ENCODE measurements at regions not wholly inside any gene's neighbourhood (a gene's known extent, or its start where the extent isn't known, plus 50 kb on each side); places are given as distances from the start of the nearest gene placed in this dataset.
"Not testable (repeated sequence)": the region's sequence is repeated elsewhere in the genome, so short reads cannot be mapped to it uniquely, and the experiment has no call there.

DNA sequence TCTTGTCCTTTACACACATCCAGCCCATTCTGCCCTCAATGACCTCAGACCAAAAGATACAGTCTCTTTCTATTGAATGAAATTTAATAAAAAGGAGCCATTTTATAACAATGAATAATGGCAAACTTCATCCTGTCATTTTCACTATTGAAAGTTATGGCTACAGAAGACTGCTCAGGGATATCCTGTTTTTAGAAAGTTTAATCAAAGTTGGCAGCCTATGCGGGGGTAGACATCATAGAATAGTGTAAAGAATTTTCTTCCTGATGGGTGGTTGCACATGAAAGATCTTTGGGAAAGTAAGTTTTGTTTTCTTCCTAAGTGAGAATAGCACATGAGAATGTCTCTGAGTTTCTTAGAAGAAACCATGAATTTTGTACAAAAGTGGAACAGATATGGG is 670.4 kb upstream of the CDH6 start:
- Histone ChIP-seq H3K27ac (ENCODE audit: low read length) (no peak overlapping the region), H3K9me2 (replicated peaks; ENCODE audit: insufficient read depth, low read length) (no peaks in the 10 kb centered on the region), H3K79me2 (ENCODE audit: low read length) (no peaks in the 10 kb centered on the region), H4K20me1 (ENCODE audit: insufficient read depth, low read depth, low read length) (no peaks in the 10 kb centered on the region), H3K4me3 (ENCODE audit: low read length) (no peak overlapping the region), H3K4me1 (ENCODE audit: low read length) (no peaks in the 10 kb centered on the region), H3K9me3 (ENCODE audit: low read length) (peaks cover 8% of the 10 kb centered on the region; the same call in 1 of the 2 replicates), H3K4me2 (ENCODE audit: low read depth, low read length, poor library complexity, severe bottlenecking) (no peak overlapping the region), H3K27me3 (ENCODE audit: low read length) (no peaks in the 10 kb centered on the region), H3K36me3 (ENCODE audit: insufficient read depth, low read length) (no peaks in the 10 kb centered on the region), H3K9ac (ENCODE audit: low read length) (no peak overlapping the region), H2AFZ (ENCODE audit: low read length) (no peak overlapping the region)
- DNase-seq: no peak

DNA sequence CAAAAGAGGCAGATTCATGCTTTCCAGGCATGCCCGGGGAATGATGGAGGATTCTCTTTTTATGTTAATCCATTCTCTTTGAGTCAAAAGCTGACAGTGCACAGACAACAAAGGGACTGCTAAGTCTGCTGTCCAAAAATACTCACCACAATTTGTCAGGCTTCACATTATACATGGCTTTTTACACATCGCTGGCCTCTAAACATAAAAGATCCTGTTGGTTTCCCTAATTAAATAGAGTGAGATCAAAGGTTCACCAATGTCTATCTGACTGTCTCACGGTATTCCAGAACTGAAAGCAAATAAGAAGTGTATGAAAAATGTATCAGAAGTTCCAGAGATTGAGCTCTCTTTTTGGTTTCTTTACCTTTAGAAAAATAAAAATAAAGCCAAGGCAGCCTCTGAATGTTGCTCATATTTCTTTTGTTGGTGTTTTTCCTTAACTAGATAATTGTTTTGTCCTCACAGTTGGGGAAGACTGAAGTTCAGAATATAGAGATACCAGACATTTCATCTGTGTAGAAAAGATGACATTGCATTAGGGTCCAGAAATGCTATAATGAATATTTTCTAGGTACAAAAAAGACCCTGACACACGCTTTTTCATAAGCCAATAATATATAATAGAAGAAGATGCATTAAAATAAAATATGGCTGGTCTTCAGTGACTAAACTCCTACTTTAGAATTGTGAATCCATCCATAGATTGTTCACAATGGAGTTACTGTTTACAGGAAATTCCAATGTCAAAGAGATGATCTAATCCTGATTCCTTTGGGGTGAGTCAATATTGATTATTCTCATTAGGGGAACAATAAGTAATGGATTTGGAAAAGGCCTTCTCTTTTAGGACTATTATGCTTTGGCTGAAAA is 688.2 kb upstream of the CDH6 start:
- no peaks in the 10 kb centered on the region for H3K4me1 ChIP-seq (ENCODE audit: low read length)
- no peak for DNase-seq
- H2AFZ ChIP-seq (ENCODE audit: low read length): no peak overlapping the region
- no peaks in the 10 kb centered on the region for H3K79me2 ChIP-seq (ENCODE audit: low read length)
- peaks cover 13% of the 10 kb centered on the region; the same call in 1 of the 2 replicates for H3K9me3 ChIP-seq (ENCODE audit: low read length)
- no peak overlapping the region for H3K4me2 ChIP-seq (ENCODE audit: low read depth, low read length, poor library complexity, severe bottlenecking)
- H3K27ac ChIP-seq (ENCODE audit: low read length): no peak overlapping the region
- no peaks in the 10 kb centered on the region for H3K27me3 ChIP-seq (ENCODE audit: low read length)
- no peaks in the 10 kb centered on the region for H4K20me1 ChIP-seq (ENCODE audit: insufficient read depth, low read depth, low read length)
- no peak overlapping the region for H3K4me3 ChIP-seq (ENCODE audit: low read length)
- H3K9ac ChIP-seq (ENCODE audit: low read length): no peak overlapping the region
- no peaks in the 10 kb centered on the region for H3K9me2 ChIP-seq (replicated peaks; ENCODE audit: insufficient read depth, low read length)
- H3K36me3 ChIP-seq (ENCODE audit: insufficient read depth, low read length): no peaks in the 10 kb centered on the region

DNA sequence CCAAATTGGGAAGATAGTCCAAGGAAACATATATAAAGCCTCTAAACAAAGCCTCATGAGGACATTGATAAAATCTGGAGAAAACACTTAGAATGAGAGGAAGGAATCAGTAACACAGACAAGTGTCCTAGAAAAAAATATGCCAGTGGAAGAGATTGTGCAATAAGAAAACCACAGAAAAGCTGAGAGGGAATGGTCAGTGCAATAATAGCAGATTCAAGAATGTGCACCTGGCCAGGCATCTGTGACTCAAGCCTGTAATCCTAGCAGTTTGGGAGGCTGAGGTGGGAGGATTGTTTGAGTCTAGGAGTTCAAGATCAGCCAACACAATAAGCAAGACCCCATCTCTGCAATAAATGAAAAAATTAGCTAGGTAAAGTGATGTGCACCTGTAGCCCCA is 691.2 kb upstream of the CDH6 start:
- Histone ChIP-seq H3K9ac (ENCODE audit: low read length) (no peak overlapping the region), H3K27me3 (ENCODE audit: low read length) (no peaks in the 10 kb centered on the region), H3K4me3 (ENCODE audit: low read length) (no peak overlapping the region), H3K36me3 (ENCODE audit: insufficient read depth, low read length) (no peaks in the 10 kb centered on the region), H3K27ac (ENCODE audit: low read length) (no peak overlapping the region), H3K79me2 (ENCODE audit: low read length) (no peaks in the 10 kb centered on the region), H2AFZ (ENCODE audit: low read length) (no peak overlapping the region), H4K20me1 (ENCODE audit: insufficient read depth, low read depth, low read length) (no peaks in the 10 kb centered on the region), H3K9me2 (replicated peaks; ENCODE audit: insufficient read depth, low read length) (no peaks in the 10 kb centered on the region), H3K4me1 (ENCODE audit: low read length) (no peaks in the 10 kb centered on the region), H3K4me2 (ENCODE audit: low read depth, low read length, poor library complexity, severe bottlenecking) (no peak overlapping the region), H3K9me3 (ENCODE audit: low read length) (peaks cover 18% of the 10 kb centered on the region)
- no peak for DNase-seq

DNA sequence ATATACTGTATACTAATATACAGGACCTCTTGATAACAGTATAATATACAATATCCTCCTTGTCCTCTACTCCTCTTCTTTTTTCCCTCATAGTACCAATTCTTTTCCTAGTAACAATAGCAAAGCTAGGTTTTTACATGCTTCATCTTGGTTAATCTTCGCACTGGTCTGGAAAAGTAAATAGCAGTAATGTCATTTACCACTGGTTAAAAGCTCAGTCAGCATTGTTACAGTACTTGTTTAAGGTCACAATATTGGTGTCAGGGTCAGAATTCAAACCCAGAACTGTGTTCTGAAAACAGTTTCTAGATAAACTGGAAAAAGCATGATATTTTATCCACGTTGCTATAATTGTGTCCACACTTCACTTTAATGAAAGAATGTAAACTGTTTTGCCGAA is 692.4 kb upstream of the CDH6 start:
- Histone ChIP-seq H3K36me3 (ENCODE audit: insufficient read depth, low read length) (no peaks in the 10 kb centered on the region), H4K20me1 (ENCODE audit: insufficient read depth, low read depth, low read length) (no peaks in the 10 kb centered on the region), H3K9me2 (replicated peaks; ENCODE audit: insufficient read depth, low read length) (no peaks in the 10 kb centered on the region), H3K9ac (ENCODE audit: low read length) (no peak overlapping the region), H2AFZ (ENCODE audit: low read length) (no peak overlapping the region), H3K27me3 (ENCODE audit: low read length) (no peaks in the 10 kb centered on the region), H3K4me1 (ENCODE audit: low read length) (no peaks in the 10 kb centered on the region), H3K79me2 (ENCODE audit: low read length) (no peaks in the 10 kb centered on the region), H3K9me3 (ENCODE audit: low read length) (peaks cover 18% of the 10 kb centered on the region), H3K4me2 (ENCODE audit: low read depth, low read length, poor library complexity, severe bottlenecking) (no peak overlapping the region), H3K27ac (ENCODE audit: low read length) (no peak overlapping the region), H3K4me3 (ENCODE audit: low read length) (no peak overlapping the region)
- no peak for DNase-seq

DNA sequence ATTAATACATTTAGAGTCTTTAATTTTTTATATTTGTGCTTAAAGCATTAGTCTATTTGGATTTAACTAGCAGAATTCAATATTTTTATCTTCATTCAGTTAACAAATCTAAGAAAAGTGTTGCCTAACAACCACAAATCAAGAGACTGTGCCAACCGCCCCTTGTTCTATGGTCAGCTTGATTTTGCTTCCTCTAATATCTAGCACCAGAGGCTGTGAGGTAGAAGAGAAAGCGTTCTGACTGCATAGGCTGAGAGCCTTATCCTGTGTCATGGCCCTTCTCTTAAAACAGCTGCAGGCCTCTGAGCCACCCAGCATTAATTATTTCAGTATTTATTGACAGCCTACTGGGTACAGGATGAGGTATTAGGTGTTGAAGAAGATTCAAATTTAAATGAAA is 693.0 kb upstream of the CDH6 start:
- Histone ChIP-seq H3K27ac (ENCODE audit: low read length) (no peak overlapping the region), H3K4me1 (ENCODE audit: low read length) (no peaks in the 10 kb centered on the region), H3K4me2 (ENCODE audit: low read depth, low read length, poor library complexity, severe bottlenecking) (no peak overlapping the region), H3K9me3 (ENCODE audit: low read length) (peaks cover 18% of the 10 kb centered on the region), H4K20me1 (ENCODE audit: insufficient read depth, low read depth, low read length) (no peaks in the 10 kb centered on the region), H3K9ac (ENCODE audit: low read length) (no peak overlapping the region), H2AFZ (ENCODE audit: low read length) (no peak overlapping the region), H3K36me3 (ENCODE audit: insufficient read depth, low read length) (no peaks in the 10 kb centered on the region), H3K27me3 (ENCODE audit: low read length) (no peaks in the 10 kb centered on the region), H3K4me3 (ENCODE audit: low read length) (no peak overlapping the region), H3K79me2 (ENCODE audit: low read length) (no peaks in the 10 kb centered on the region), H3K9me2 (replicated peaks; ENCODE audit: insufficient read depth, low read length) (no peaks in the 10 kb centered on the region)
- DNase-seq: no peak

GRCh38 chr5:30499402-30499801 is 694.1 kb upstream of the CDH6 start:
- no peak overlapping the region for H3K4me2 ChIP-seq (ENCODE audit: low read depth, low read length, poor library complexity, severe bottlenecking)
- H2AFZ ChIP-seq (ENCODE audit: low read length): no peak overlapping the region
- no peak overlapping the region for H3K9ac ChIP-seq (ENCODE audit: low read length)
- H3K27ac ChIP-seq (ENCODE audit: low read length): no peak overlapping the region
- H3K4me3 ChIP-seq (ENCODE audit: low read length): no peak overlapping the region
- H3K27me3 ChIP-seq (ENCODE audit: low read length): no peaks in the 10 kb centered on the region
- H3K36me3 ChIP-seq (ENCODE audit: insufficient read depth, low read length): no peaks in the 10 kb centered on the region
- H3K79me2 ChIP-seq (ENCODE audit: low read length): no peaks in the 10 kb centered on the region
- no peaks in the 10 kb centered on the region for H3K4me1 ChIP-seq (ENCODE audit: low read length)
- no peaks in the 10 kb centered on the region for H4K20me1 ChIP-seq (ENCODE audit: insufficient read depth, low read depth, low read length)
- H3K9me3 ChIP-seq (ENCODE audit: low read length): peaks cover 18% of the 10 kb centered on the region
- DNase-seq: no peak
- no peaks in the 10 kb centered on the region for H3K9me2 ChIP-seq (replicated peaks; ENCODE audit: insufficient read depth, low read length)

DNA sequence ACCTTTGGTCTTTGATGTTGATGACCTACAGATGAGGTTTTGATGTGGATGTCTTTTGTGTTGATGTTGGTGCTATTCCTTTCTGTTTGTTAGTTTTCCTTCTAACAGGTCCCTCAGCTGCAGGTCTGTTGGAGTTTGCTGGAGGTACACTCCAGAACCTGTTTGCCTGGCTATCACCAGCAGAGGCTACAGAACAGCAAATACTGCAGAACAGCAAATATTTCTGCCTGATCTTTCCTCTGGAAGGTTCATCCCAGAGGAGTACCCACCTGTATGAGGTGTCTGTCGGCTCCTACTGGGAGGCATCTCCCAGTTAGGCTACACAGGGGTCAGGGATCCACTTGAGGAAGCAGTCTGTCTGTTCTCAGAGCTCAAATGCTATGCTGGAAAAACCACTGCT is 694.5 kb upstream of the CDH6 start:
- H3K4me3 ChIP-seq (ENCODE audit: low read length): no peak overlapping the region
- DNase-seq: no peak
- H3K9me2 ChIP-seq (replicated peaks; ENCODE audit: insufficient read depth, low read length): no peaks in the 10 kb centered on the region
- H3K27me3 ChIP-seq (ENCODE audit: low read length): no peaks in the 10 kb centered on the region
- no peak overlapping the region for H2AFZ ChIP-seq (ENCODE audit: low read length)
- H3K27ac ChIP-seq (ENCODE audit: low read length): no peak overlapping the region
- H3K4me2 ChIP-seq (ENCODE audit: low read depth, low read length, poor library complexity, severe bottlenecking): no peak overlapping the region
- H3K79me2 ChIP-seq (ENCODE audit: low read length): no peaks in the 10 kb centered on the region
- H3K4me1 ChIP-seq (ENCODE audit: low read length): no peaks in the 10 kb centered on the region
- H3K9me3 ChIP-seq (ENCODE audit: low read length): peaks cover 18% of the 10 kb centered on the region
- H3K36me3 ChIP-seq (ENCODE audit: insufficient read depth, low read length): no peaks in the 10 kb centered on the region
- no peaks in the 10 kb centered on the region for H4K20me1 ChIP-seq (ENCODE audit: insufficient read depth, low read depth, low read length)
- no peak overlapping the region for H3K9ac ChIP-seq (ENCODE audit: low read length)

DNA sequence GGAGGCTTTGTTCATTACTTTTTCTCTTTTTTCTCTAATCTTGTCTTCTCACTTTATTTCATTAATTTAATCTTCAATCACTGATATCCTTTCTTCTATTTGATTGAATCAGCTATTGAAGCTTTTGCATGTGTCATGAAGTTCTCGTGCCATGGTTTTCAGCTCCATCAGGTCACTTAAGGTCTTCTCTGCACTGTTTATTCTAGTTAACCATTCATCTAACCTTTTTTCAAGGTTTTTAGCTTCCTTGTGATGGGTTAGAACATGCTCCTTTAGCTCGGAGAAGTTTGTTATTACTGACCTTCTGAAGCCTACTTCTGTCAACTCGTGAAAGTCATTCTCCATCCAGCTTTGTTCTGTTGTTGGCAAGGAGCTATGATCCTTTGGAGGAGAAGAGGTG is 695.0 kb upstream of the CDH6 start:
- H3K36me3 ChIP-seq (ENCODE audit: insufficient read depth, low read length); H3K27ac ChIP-seq (ENCODE audit: low read length); DNase-seq; H3K4me2 ChIP-seq (ENCODE audit: low read depth, low read length, poor library complexity, severe bottlenecking); H2AFZ ChIP-seq (ENCODE audit: low read length); H3K4me1 ChIP-seq (ENCODE audit: low read length); H3K4me3 ChIP-seq (ENCODE audit: low read length); H3K79me2 ChIP-seq (ENCODE audit: low read length); H3K27me3 ChIP-seq (ENCODE audit: low read length); H3K9ac ChIP-seq (ENCODE audit: low read length); H3K9me2 ChIP-seq (replicated peaks; ENCODE audit: insufficient read depth, low read length); H4K20me1 ChIP-seq (ENCODE audit: insufficient read depth, low read depth, low read length): not testable (repeated sequence)
- H3K9me3 ChIP-seq (ENCODE audit: low read length): peaks cover 18% of the 10 kb centered on the region

Data from Karpas-422 (cell line).